Hematopoietic multipotent progenitor cell treated with erythropoietin and hydrocortisone succinate and interleukin-3 and kit ligand, for 4 days (in vitro differentiated cells): ENCODE measurements at regions not wholly inside any gene's neighbourhood (a gene's known extent, or its start where the extent isn't known, plus 50 kb on each side); places are given as distances from the start of the nearest gene placed in this dataset.
"Not testable (repeated sequence)": the region's sequence is repeated elsewhere in the genome, so short reads cannot be mapped to it uniquely, and the experiment has no call there.

ENCODE experiments used
- DNase-seq: peaks from one replicate; pipeline ENCODE4 v3.0.0-alpha.2; 2015

GRCh38 chr1:191695865-191696264 is 462.4 kb upstream of the RGS18 start:
- peak; percentile 55 for DNase-seq

GRCh38 chr1:191696354-191696753 is 461.9 kb upstream of the RGS18 start:
- DNase-seq = no peak

GRCh38 chr1:191697556-191697955 is 460.7 kb upstream of the RGS18 start:
- DNase-seq = no peak

- DNase-seq = no peak
These were observed 460.0 kb upstream of the RGS18 start for GRCh38 chr1:191698246-191698645.

GRCh38 chr1:191699343-191699742 is 458.9 kb upstream of the RGS18 start:
- no peak for DNase-seq

GRCh38 chr1:191700922-191701321 is 457.3 kb upstream of the RGS18 start:
- no peak for DNase-seq

- no peak for DNase-seq
These were observed 456.1 kb upstream of the RGS18 start for GRCh38 chr1:191702124-191702523.

GRCh38 chr1:191707288-191707687 is 451.0 kb upstream of the RGS18 start:
- no peak for DNase-seq

GRCh38 chr1:191709215-191709614 is 449.0 kb upstream of the RGS18 start:
- no peak for DNase-seq

GRCh38 chr1:191711961-191712360 is 446.3 kb upstream of the RGS18 start:
- DNase-seq = no peak

- DNase-seq = peak; percentile 50
These were observed 443.4 kb upstream of the RGS18 start for GRCh38 chr1:191714845-191715244.

GRCh38 chr1:191729742-191730141 is 428.5 kb upstream of the RGS18 start:
- no peak for DNase-seq

GRCh38 chr1:191731608-191732302 is 426.5 kb upstream of the RGS18 start:
- DNase-seq = not testable (repeated sequence)

- no peak for DNase-seq
These were observed 423.9 kb upstream of the RGS18 start for GRCh38 chr1:191734321-191734720.

- no peak for DNase-seq
These were observed 418.7 kb upstream of the RGS18 start for GRCh38 chr1:191739544-191739943.

- no peak for DNase-seq
These were observed 405.9 kb upstream of the RGS18 start for GRCh38 chr1:191752342-191752741.

GRCh38 chr1:191760016-191760415 is 398.2 kb upstream of the RGS18 start:
- no peak for DNase-seq

- DNase-seq = no peak
These were observed 369.7 kb upstream of the RGS18 start for GRCh38 chr1:191788551-191788950.

- DNase-seq = no peak
These were observed 360.1 kb upstream of the RGS18 start for GRCh38 chr1:191798178-191798577.

- no peak for DNase-seq
These were observed 354.0 kb upstream of the RGS18 start for GRCh38 chr1:191804311-191804710.

- DNase-seq = peak; percentile 5
These were observed 344.7 kb upstream of the RGS18 start for GRCh38 chr1:191813593-191813992.

- DNase-seq = no peak
These were observed 340.1 kb upstream of the RGS18 start for GRCh38 chr1:191818198-191818597.

- peak; percentile 51 for DNase-seq
These were observed 326.7 kb upstream of the RGS18 start for GRCh38 chr1:191831572-191831971.

GRCh38 chr1:191839891-191840290 is 318.4 kb upstream of the RGS18 start:
- no peak for DNase-seq
